ENCODE measurements at regions not wholly inside any gene's neighbourhood (a gene's known extent, or its start where the extent isn't known, plus 50 kb on each side); places are given as distances from the start of the nearest gene placed in this dataset.

GRCh38 chr1:99469550-99469971 lies 176.4 kb upstream of the PALMD start:
- H3K9me3 ChIP-seq (ENCODE audit: control insufficient read depth in 1 of 2, low read length in 2 of 2) = no peaks in the 10 kb centered on the region
- no peaks in the 10 kb centered on the region for H3K36me3 ChIP-seq (ENCODE audit: control insufficient read depth in 1 of 2, insufficient read depth in 2 of 2, low read length in 2 of 2)
- no peak overlapping the region for H3K27ac ChIP-seq (ENCODE audit: low read length)
- H3K27me3 ChIP-seq (ENCODE audit: low read depth, low read length) = no peaks in the 10 kb centered on the region
- H3K4me3 ChIP-seq (ENCODE audit: low read depth in 1 of 2, low read length in 2 of 2) = no peak overlapping the region
- H3K4me1 ChIP-seq (ENCODE audit: control insufficient read depth in 1 of 2, insufficient read depth in 2 of 2, low read length in 2 of 2) = no peaks in the 10 kb centered on the region

GRCh38 chr1:99472893-99473292 lies 173.0 kb upstream of the PALMD start:
- Histone ChIP-seq H3K4me1 (ENCODE audit: control insufficient read depth in 1 of 2, insufficient read depth in 2 of 2, low read length in 2 of 2) (no peaks in the 10 kb centered on the region), H3K27ac (ENCODE audit: low read length) (no peak overlapping the region), H3K36me3 (ENCODE audit: control insufficient read depth in 1 of 2, insufficient read depth in 2 of 2, low read length in 2 of 2) (no peaks in the 10 kb centered on the region), H3K9me3 (ENCODE audit: control insufficient read depth in 1 of 2, low read length in 2 of 2) (no peaks in the 10 kb centered on the region), H3K27me3 (ENCODE audit: low read depth, low read length) (no peaks in the 10 kb centered on the region), H3K4me3 (ENCODE audit: low read depth in 1 of 2, low read length in 2 of 2) (no peak overlapping the region)

GRCh38 chr1:99474350-99474893 lies 171.5 kb upstream of the PALMD start:
- no peaks in the 10 kb centered on the region for H3K27me3 ChIP-seq (ENCODE audit: low read depth, low read length)
- no peaks in the 10 kb centered on the region for H3K9me3 ChIP-seq (ENCODE audit: control insufficient read depth in 1 of 2, low read length in 2 of 2)
- H3K36me3 ChIP-seq (ENCODE audit: control insufficient read depth in 1 of 2, insufficient read depth in 2 of 2, low read length in 2 of 2) = no peaks in the 10 kb centered on the region
- no peaks in the 10 kb centered on the region for H3K4me1 ChIP-seq (ENCODE audit: control insufficient read depth in 1 of 2, insufficient read depth in 2 of 2, low read length in 2 of 2)
- H3K4me3 ChIP-seq (ENCODE audit: low read depth in 1 of 2, low read length in 2 of 2) = no peak overlapping the region
- no peak overlapping the region for H3K27ac ChIP-seq (ENCODE audit: low read length)

GRCh38 chr1:99476058-99476457 lies 169.9 kb upstream of the PALMD start:
- H3K27me3 ChIP-seq (ENCODE audit: low read depth, low read length) = no peaks in the 10 kb centered on the region
- no peaks in the 10 kb centered on the region for H3K36me3 ChIP-seq (ENCODE audit: control insufficient read depth in 1 of 2, insufficient read depth in 2 of 2, low read length in 2 of 2)
- no peak overlapping the region for H3K27ac ChIP-seq (ENCODE audit: low read length)
- H3K4me1 ChIP-seq (ENCODE audit: control insufficient read depth in 1 of 2, insufficient read depth in 2 of 2, low read length in 2 of 2) = no peaks in the 10 kb centered on the region
- H3K4me3 ChIP-seq (ENCODE audit: low read depth in 1 of 2, low read length in 2 of 2) = no peak overlapping the region
- no peaks in the 10 kb centered on the region for H3K9me3 ChIP-seq (ENCODE audit: control insufficient read depth in 1 of 2, low read length in 2 of 2)

- H3K4me3 ChIP-seq (ENCODE audit: low read depth in 1 of 2, low read length in 2 of 2) = no peak overlapping the region
- no peaks in the 10 kb centered on the region for H3K36me3 ChIP-seq (ENCODE audit: control insufficient read depth in 1 of 2, insufficient read depth in 2 of 2, low read length in 2 of 2)
- no peak overlapping the region for H3K27ac ChIP-seq (ENCODE audit: low read length)
- H3K4me1 ChIP-seq (ENCODE audit: control insufficient read depth in 1 of 2, insufficient read depth in 2 of 2, low read length in 2 of 2) = no peaks in the 10 kb centered on the region
- H3K27me3 ChIP-seq (ENCODE audit: low read depth, low read length) = no peaks in the 10 kb centered on the region
- H3K9me3 ChIP-seq (ENCODE audit: control insufficient read depth in 1 of 2, low read length in 2 of 2) = no peaks in the 10 kb centered on the region
Observed at GRCh38 chr1:99481391-99481996, 164.4 kb upstream of the PALMD start.

GRCh38 chr1:99482286-99482685 lies 163.6 kb upstream of the PALMD start:
- no peaks in the 10 kb centered on the region for H3K27me3 ChIP-seq (ENCODE audit: low read depth, low read length)
- H3K9me3 ChIP-seq (ENCODE audit: control insufficient read depth in 1 of 2, low read length in 2 of 2) = no peaks in the 10 kb centered on the region

GRCh38 chr1:99482750-99483149 lies 163.2 kb upstream of the PALMD start:
- no peak overlapping the region for H3K27ac ChIP-seq (ENCODE audit: low read length)
- no peak overlapping the region for H3K4me3 ChIP-seq (ENCODE audit: low read depth in 1 of 2, low read length in 2 of 2)
- no peaks in the 10 kb centered on the region for H3K27me3 ChIP-seq (ENCODE audit: low read depth, low read length)
- no peaks in the 10 kb centered on the region for H3K4me1 ChIP-seq (ENCODE audit: control insufficient read depth in 1 of 2, insufficient read depth in 2 of 2, low read length in 2 of 2)
- no peaks in the 10 kb centered on the region for H3K9me3 ChIP-seq (ENCODE audit: control insufficient read depth in 1 of 2, low read length in 2 of 2)
- H3K36me3 ChIP-seq (ENCODE audit: control insufficient read depth in 1 of 2, insufficient read depth in 2 of 2, low read length in 2 of 2) = no peaks in the 10 kb centered on the region

More at GRCh38 chr1:99482286-99482685, 163.6 kb upstream of the PALMD start:
- Histone ChIP-seq H3K4me1 (ENCODE audit: control insufficient read depth in 1 of 2, insufficient read depth in 2 of 2, low read length in 2 of 2) (no peaks in the 10 kb centered on the region), H3K36me3 (ENCODE audit: control insufficient read depth in 1 of 2, insufficient read depth in 2 of 2, low read length in 2 of 2) (no peaks in the 10 kb centered on the region), H3K4me3 (ENCODE audit: low read depth in 1 of 2, low read length in 2 of 2) (no peak overlapping the region), H3K27ac (ENCODE audit: low read length) (no peak overlapping the region)

- no peaks in the 10 kb centered on the region for H3K9me3 ChIP-seq (ENCODE audit: control insufficient read depth in 1 of 2, low read length in 2 of 2)
- no peak overlapping the region for H3K27ac ChIP-seq (ENCODE audit: low read length)
- H3K36me3 ChIP-seq (ENCODE audit: control insufficient read depth in 1 of 2, insufficient read depth in 2 of 2, low read length in 2 of 2) = no peaks in the 10 kb centered on the region
Observed at GRCh38 chr1:99490031-99490430, 155.9 kb upstream of the PALMD start.

GRCh38 chr1:99496067-99496466 lies 149.8 kb upstream of the PALMD start:
- Histone ChIP-seq H3K27ac (ENCODE audit: low read length) (no peak overlapping the region), H3K27me3 (ENCODE audit: low read depth, low read length) (no peaks in the 10 kb centered on the region), H3K4me3 (ENCODE audit: low read depth in 1 of 2, low read length in 2 of 2) (no peak overlapping the region), H3K36me3 (ENCODE audit: control insufficient read depth in 1 of 2, insufficient read depth in 2 of 2, low read length in 2 of 2) (no peaks in the 10 kb centered on the region), H3K9me3 (ENCODE audit: control insufficient read depth in 1 of 2, low read length in 2 of 2) (no peaks in the 10 kb centered on the region), H3K4me1 (ENCODE audit: control insufficient read depth in 1 of 2, insufficient read depth in 2 of 2, low read length in 2 of 2) (no peaks in the 10 kb centered on the region)

More at GRCh38 chr1:99490031-99490430, 155.9 kb upstream of the PALMD start:
- Histone ChIP-seq H3K4me3 (ENCODE audit: low read depth in 1 of 2, low read length in 2 of 2) (no peak overlapping the region), H3K27me3 (ENCODE audit: low read depth, low read length) (no peaks in the 10 kb centered on the region), H3K4me1 (ENCODE audit: control insufficient read depth in 1 of 2, insufficient read depth in 2 of 2, low read length in 2 of 2) (no peaks in the 10 kb centered on the region)

GRCh38 chr1:99497690-99498089 lies 148.2 kb upstream of the PALMD start:
- no peaks in the 10 kb centered on the region for H3K27me3 ChIP-seq (ENCODE audit: low read depth, low read length)
- H3K27ac ChIP-seq (ENCODE audit: low read length) = no peak overlapping the region
- no peaks in the 10 kb centered on the region for H3K36me3 ChIP-seq (ENCODE audit: control insufficient read depth in 1 of 2, insufficient read depth in 2 of 2, low read length in 2 of 2)
- no peaks in the 10 kb centered on the region for H3K9me3 ChIP-seq (ENCODE audit: control insufficient read depth in 1 of 2, low read length in 2 of 2)
- H3K4me1 ChIP-seq (ENCODE audit: control insufficient read depth in 1 of 2, insufficient read depth in 2 of 2, low read length in 2 of 2) = no peaks in the 10 kb centered on the region
- no peak overlapping the region for H3K4me3 ChIP-seq (ENCODE audit: low read depth in 1 of 2, low read length in 2 of 2)

GRCh38 chr1:99500541-99500940 lies 145.4 kb upstream of the PALMD start:
- Histone ChIP-seq H3K27ac (ENCODE audit: low read length) (no peak overlapping the region), H3K4me3 (ENCODE audit: low read depth in 1 of 2, low read length in 2 of 2) (no peak overlapping the region), H3K36me3 (ENCODE audit: control insufficient read depth in 1 of 2, insufficient read depth in 2 of 2, low read length in 2 of 2) (no peaks in the 10 kb centered on the region), H3K4me1 (ENCODE audit: control insufficient read depth in 1 of 2, insufficient read depth in 2 of 2, low read length in 2 of 2) (no peaks in the 10 kb centered on the region), H3K27me3 (ENCODE audit: low read depth, low read length) (no peaks in the 10 kb centered on the region), H3K9me3 (ENCODE audit: control insufficient read depth in 1 of 2, low read length in 2 of 2) (no peaks in the 10 kb centered on the region)

GRCh38 chr1:99501871-99502270 lies 144.0 kb upstream of the PALMD start:
- no peaks in the 10 kb centered on the region for H3K36me3 ChIP-seq (ENCODE audit: control insufficient read depth in 1 of 2, insufficient read depth in 2 of 2, low read length in 2 of 2)
- no peak overlapping the region for H3K27ac ChIP-seq (ENCODE audit: low read length)
- H3K27me3 ChIP-seq (ENCODE audit: low read depth, low read length) = no peaks in the 10 kb centered on the region
- H3K4me3 ChIP-seq (ENCODE audit: low read depth in 1 of 2, low read length in 2 of 2) = no peak overlapping the region
- no peaks in the 10 kb centered on the region for H3K4me1 ChIP-seq (ENCODE audit: control insufficient read depth in 1 of 2, insufficient read depth in 2 of 2, low read length in 2 of 2)
- H3K9me3 ChIP-seq (ENCODE audit: control insufficient read depth in 1 of 2, low read length in 2 of 2) = no peaks in the 10 kb centered on the region

Measured in muscle layer of duodenum (tissue), 2 donors.